Ascending aorta (tissue), 2 donors: ENCODE measurements at regions not wholly inside any gene's neighbourhood (a gene's known extent, or its start where the extent isn't known, plus 50 kb on each side); places are given as distances from the start of the nearest gene placed in this dataset.
"Not testable (repeated sequence)": the region's sequence is repeated elsewhere in the genome, so short reads cannot be mapped to it uniquely, and the experiment has no call there.

Experiments used
- DNase-seq, 2 donors: peaks; one replicate each; pipeline ENCODE4 v3.0.0-alpha.2; 2019; ENCODE audit warnings: low spot score in 2 of 2
- H3K27ac ChIP-seq, 2 donors: fragments of 200-600 bp; sonication (generic); one replicate each; pipeline ENCODE4 v1.5.1; 2016 to 2017; ENCODE audit warnings: mild to moderate bottlenecking in 1 of 2
- H3K27me3 ChIP-seq: fragments of 200-600 bp; sonication (generic); one replicate; pipeline ENCODE4 v1.5.1; 2017
- H3K36me3 ChIP-seq, 2 donors: fragments of 200-600 bp; sonication (generic); one replicate each; pipeline ENCODE4 v1.5.1; 2016
- H3K4me1 ChIP-seq, 2 donors: fragments of 200-600 bp; sonication (generic); one replicate each; pipeline ENCODE4 v1.5.1; 2016 to 2017; ENCODE audit warnings: mild to moderate bottlenecking in 1 of 2
- H3K4me3 ChIP-seq, 2 donors: fragments of 200-600 bp; sonication (generic); one replicate each; pipeline ENCODE4 v1.5.1; 2016 to 2017; ENCODE audit warnings: mild to moderate bottlenecking in 1 of 2
- H3K9me3 ChIP-seq, 2 donors: fragments of 200-600 bp; sonication (generic); one replicate each; pipeline ENCODE4 v1.5.1; 2016
- CTCF ChIP-seq, 3 experiments: fragments of 200-600 bp in 2 of 3; fragments of 450-650 bp in 1 of 3; sonication (generic) in 2 of 3; IDR thresholded peaks; one replicate each; pipeline ENCODE4 v1.5.1; 2016 to 2019; ENCODE audit warnings: antibody characterized with exemption in 3 of 3, mild to moderate bottlenecking in 1 of 3, moderate library complexity in 1 of 3
- intact Hi-C: fragments of 100-400 bp; cut with DNase I; formaldehyde crosslinking; loops from one replicate; pipeline ENCODE4 v1.15.1; 2023

GRCh38 chr3:39558775-39559306, 91.4 kb downstream of the MOBP start:
- TF ChIP-seq CTCF (IDR thresholded peaks at IDR 0.05): no peak
- Histone ChIP-seq H3K9me3 (no peaks in the 10 kb centered on the region), H3K27ac (no peak overlapping the region), H3K4me3 (no peak overlapping the region), H3K36me3 (no peaks in the 10 kb centered on the region), H3K27me3 (no peaks in the 10 kb centered on the region), H3K4me1 (no peaks in the 10 kb centered on the region)
- DNase-seq: no peak
- intact Hi-C loops: no loop called here

DNA sequence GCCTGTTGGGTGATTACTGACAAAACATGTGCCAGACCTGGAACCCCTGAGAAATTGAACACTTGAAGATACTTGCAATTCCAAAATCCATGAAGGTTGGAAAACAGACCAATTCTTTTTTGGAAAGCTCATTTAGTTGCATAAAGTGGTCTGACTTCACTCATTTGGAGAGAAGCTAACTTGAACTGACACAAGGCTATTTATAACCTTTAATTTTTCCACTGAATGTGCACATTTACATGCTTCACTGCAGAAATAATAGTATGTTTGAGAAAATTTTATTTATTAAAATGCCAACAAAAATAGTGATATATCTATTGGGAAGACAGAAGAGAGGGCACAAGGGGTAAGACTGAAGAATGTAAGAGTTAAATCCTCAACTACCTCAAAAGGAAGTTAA, 92.1 kb downstream of the MOBP start:
- no peak for TF ChIP-seq CTCF (IDR thresholded peaks at IDR 0.05)
- H3K9me3 ChIP-seq: no peaks in the 10 kb centered on the region
- H3K36me3 ChIP-seq: no peaks in the 10 kb centered on the region
- no peak overlapping the region for H3K27ac ChIP-seq
- H3K4me1 ChIP-seq: no peaks in the 10 kb centered on the region
- intact Hi-C loops: no loop called here
- H3K27me3 ChIP-seq: no peaks in the 10 kb centered on the region
- no peak overlapping the region for H3K4me3 ChIP-seq
- no peak for DNase-seq

- intact Hi-C loops: no loop called here
- Histone ChIP-seq H3K4me3 (no peak overlapping the region), H3K27me3 (no peaks in the 10 kb centered on the region), H3K36me3 (no peaks in the 10 kb centered on the region), H3K27ac (no peak overlapping the region), H3K9me3 (no peaks in the 10 kb centered on the region), H3K4me1 (no peaks in the 10 kb centered on the region)
- DNase-seq: no peak
- TF ChIP-seq CTCF (IDR thresholded peaks at IDR 0.05): no peak
Measured at GRCh38 chr3:39568508-39568907, 101.0 kb downstream of the MOBP start.

- TF ChIP-seq CTCF (IDR thresholded peaks at IDR 0.05): no peak
- DNase-seq: no peak
- H3K36me3 ChIP-seq: no peaks in the 10 kb centered on the region
- H3K27ac ChIP-seq: no peak overlapping the region
- H3K4me1 ChIP-seq: no peaks in the 10 kb centered on the region
- H3K27me3 ChIP-seq: no peaks in the 10 kb centered on the region
- intact Hi-C loops: no loop called here
- H3K4me3 ChIP-seq: no peak overlapping the region
- no peaks in the 10 kb centered on the region for H3K9me3 ChIP-seq
Measured at GRCh38 chr3:39569095-39569494, 101.6 kb downstream of the MOBP start.

DNA sequence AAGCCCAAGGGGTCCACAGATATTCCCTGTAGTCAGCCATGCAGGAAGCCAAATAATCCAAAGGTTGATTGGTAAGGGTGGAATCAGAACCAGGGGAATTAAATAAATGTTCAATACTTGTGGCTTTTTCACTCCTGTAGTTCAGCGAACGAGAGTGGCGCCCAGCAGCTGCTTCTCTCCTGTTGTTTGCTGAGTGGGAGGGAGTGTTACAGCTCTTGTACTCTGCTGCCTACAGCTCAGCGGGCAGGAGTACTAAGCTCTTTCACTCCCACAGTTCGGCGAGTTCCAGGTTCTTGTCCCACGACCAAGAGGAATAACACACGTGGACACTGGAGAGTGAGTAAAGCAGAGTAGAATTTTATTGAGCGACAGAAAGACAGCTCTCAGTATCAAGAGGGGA, 105.9 kb downstream of the MOBP start:
- TF ChIP-seq CTCF (IDR thresholded peaks at IDR 0.05): no peak
- Histone ChIP-seq H3K36me3 (no peaks in the 10 kb centered on the region), H3K27me3 (no peaks in the 10 kb centered on the region), H3K27ac (no peak overlapping the region), H3K9me3 (no peaks in the 10 kb centered on the region), H3K4me3 (no peak overlapping the region), H3K4me1 (no peaks in the 10 kb centered on the region)
- intact Hi-C loops: no loop called here
- DNase-seq: no peak

DNA sequence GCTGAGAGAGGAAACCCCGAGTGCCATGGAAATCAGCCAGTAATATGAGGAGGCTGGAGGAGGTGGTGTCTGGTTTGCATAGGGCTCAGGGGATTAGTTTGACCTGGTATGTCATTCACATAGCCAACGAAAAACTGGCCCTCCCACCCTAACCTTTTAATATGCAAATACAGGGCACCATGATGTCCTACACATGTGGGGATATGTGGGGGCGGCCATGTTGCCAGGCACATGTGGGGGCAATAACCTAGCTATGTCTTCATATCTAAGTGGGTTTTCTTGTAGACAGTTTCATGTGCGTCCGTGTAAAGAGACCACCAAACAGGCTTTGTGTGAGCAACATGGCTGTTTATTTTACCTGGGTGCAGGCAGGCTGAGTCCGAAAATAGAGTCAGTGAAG, 110.1 kb downstream of the MOBP start:
- TF ChIP-seq CTCF (IDR thresholded peaks at IDR 0.05): no peak

GRCh38 chr3:39586215-39586614, 118.7 kb downstream of the MOBP start:
- H3K4me1 ChIP-seq, H3K36me3 ChIP-seq, intact Hi-C loops, H3K27ac ChIP-seq, H3K27me3 ChIP-seq, H3K4me3 ChIP-seq, DNase-seq, H3K9me3 ChIP-seq: not testable (repeated sequence)

More for the DNA sequence above, 110.1 kb downstream of the MOBP start:
- no peaks in the 10 kb centered on the region for H3K9me3 ChIP-seq
- intact Hi-C loops: no loop called here
- no peaks in the 10 kb centered on the region for H3K36me3 ChIP-seq
- no peaks in the 10 kb centered on the region for H3K4me1 ChIP-seq
- H3K4me3 ChIP-seq: no peak overlapping the region
- H3K27ac ChIP-seq: no peak overlapping the region
- H3K27me3 ChIP-seq: no peaks in the 10 kb centered on the region
- no peak for DNase-seq
